H1 (cell line): ENCODE measurements at regions not wholly inside any gene's neighbourhood (a gene's known extent, or its start where the extent isn't known, plus 50 kb on each side); places are given as distances from the start of the nearest gene placed in this dataset.

ENCODE experiments used
- ASH2L ChIP-seq: fragments of 200-600, 300-600 bp; sonication (generic); IDR thresholded peaks from one replicate; pipeline ENCODE4 v1.7.1; 2017; ENCODE audit warnings: low read length
- ATF3 ChIP-seq: IDR thresholded peaks from 2 replicates; pipeline ENCODE4 v1.6.1; 2011; ENCODE audit warnings: low read depth, mild to moderate bottlenecking, low read length; ENCODE audit not compliant: insufficient read depth
- CBX5 ChIP-seq: fragments of 300-800, 300-1000 bp; sonication (generic); IDR thresholded peaks from 2 replicates; pipeline ENCODE4 v1.7.1; 2016; ENCODE audit warnings: antibody characterized with exemption, low read length, low read depth
- CBX8 ChIP-seq: fragments of 300-800, 300-1000 bp; sonication (generic); IDR thresholded peaks from 2 replicates; pipeline ENCODE4 v1.7.1; 2016; ENCODE audit warnings: low read depth, low read length, borderline replicate concordance
- CHD1 ChIP-seq: IDR thresholded peaks from 2 replicates; pipeline ENCODE4 v1.6.1; 2012; ENCODE audit warnings: low read depth, low read length, improper control_type of control experiment
- EP300 ChIP-seq, 2 experiments: IDR thresholded peaks; 1 replicate in 1 of 2; 2 replicates in 1 of 2; pipeline ENCODE4 v1.6.1; 2011 to 2012; ENCODE audit warnings: low read depth in 2 of 2, low read length in 2 of 2, mild to moderate bottlenecking in 2 of 2, borderline replicate concordance in 1 of 2, inconsistent platforms in 1 of 2, moderate library complexity in 1 of 2
- FOSL1 ChIP-seq: IDR thresholded peaks from 2 replicates; pipeline ENCODE4 v1.6.1; 2011; ENCODE audit warnings: mild to moderate bottlenecking, low read depth, low read length, moderate library complexity; ENCODE audit not compliant: insufficient read depth
- JUN ChIP-seq: IDR thresholded peaks from 2 replicates; pipeline ENCODE4 v1.6.1; 2011; ENCODE audit warnings: low read depth, mild to moderate bottlenecking, improper control_type of control experiment, low read length
- NRF1 ChIP-seq: IDR thresholded peaks from 2 replicates; pipeline ENCODE4 v1.6.1; 2011; ENCODE audit warnings: mild to moderate bottlenecking, low read depth, low read length, improper control_type of control experiment
- POLR2A ChIP-seq, 2 experiments: IDR thresholded peaks; 1 replicate in 1 of 2; 2 replicates in 1 of 2; pipeline ENCODE4 v1.6.1; 2011; ENCODE audit warnings: low read depth in 2 of 2, low read length in 2 of 2, mild to moderate bottlenecking in 2 of 2; ENCODE audit errors: control extremely low read depth in 1 of 2
- POLR2AphosphoS5 ChIP-seq: IDR thresholded peaks from 2 replicates; pipeline ENCODE4 v1.6.1; 2011; ENCODE audit warnings: low read depth, low read length
- SIRT6 ChIP-seq: IDR thresholded peaks from one replicate; pipeline ENCODE4 v1.7.1; 2012; ENCODE audit warnings: low read length, inconsistent platforms
- SP1 ChIP-seq: IDR thresholded peaks from 2 replicates; pipeline ENCODE4 v1.6.1; 2011; ENCODE audit warnings: low read depth, low read length
- TAF1 ChIP-seq: IDR thresholded peaks from 2 replicates; pipeline ENCODE4 v1.6.1; 2011; ENCODE audit warnings: mild to moderate bottlenecking, low read depth, low read length
- TAF7 ChIP-seq: optimal IDR thresholded peaks from 2 replicates; pipeline ENCODE3; 2011; ENCODE audit warnings: low read depth, mild to moderate bottlenecking, inconsistent platforms, low read length, moderate library complexity, borderline replicate concordance
- TEAD4 ChIP-seq: IDR thresholded peaks from 2 replicates; pipeline ENCODE4 v1.6.1; 2012; ENCODE audit warnings: low read depth, low read length, inconsistent platforms, mixed read lengths
- ZNF274 ChIP-seq: IDR thresholded peaks from 2 replicates; pipeline ENCODE4 v1.7.0; 2012; ENCODE audit warnings: low read length, borderline replicate concordance; ENCODE audit errors: extremely low read depth

- TF ChIP-seq EP300 (IDR thresholded peaks at IDR 0.05; ENCODE audit: borderline replicate concordance in 1 of 2, low read depth in 2 of 2, low read length in 2 of 2) (no peak), ASH2L (no peak), TAF1 (no peak), CHD1 (no peak), NRF1 (no peak), TAF7 (no peak), CBX5 (no peak), SP1 (no peak), POLR2A (IDR thresholded peaks at IDR 0.05; ENCODE audit: control extremely low read depth in 1 of 2, low read depth in 2 of 2, low read length in 2 of 2) (no peak), ATF3 (no peak), SIRT6 (no peak), ZNF274 (no peak), POLR2AphosphoS5 (no peak), FOSL1 (no peak), TEAD4 (no peak), JUN (no peak), CBX8 (no peak)
Measured at GRCh38 chr5:67699560-67699959, 503.0 kb upstream of the CD180 start (continued).
